ENCODE measurements at regions not wholly inside any gene's neighbourhood (a gene's known extent, or its start where the extent isn't known, plus 50 kb on each side); places are given as distances from the start of the nearest gene placed in this dataset.

DNA sequence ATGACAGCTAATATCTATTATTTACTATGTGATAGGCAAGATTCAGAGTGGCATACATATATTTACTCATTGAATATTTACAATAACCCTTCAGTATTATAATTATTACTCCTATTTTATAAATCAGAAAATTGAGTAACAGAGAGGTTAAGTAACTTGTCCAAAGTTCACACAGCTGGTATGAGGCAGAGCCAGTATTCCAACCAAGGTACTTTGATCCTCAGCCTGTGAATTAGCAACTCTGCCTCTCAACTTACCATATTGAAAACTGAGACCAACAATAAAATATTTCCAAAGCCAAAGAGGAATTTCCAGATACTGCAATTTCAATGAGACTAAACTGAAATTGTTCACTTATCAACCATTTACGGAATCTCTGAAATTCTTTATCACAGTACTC is 67.9 kb upstream of the TSLP start:
- DNase-seq, result no peak

- DNase-seq, result no peak
Observed at GRCh38 chr5:111004291-111004690, 67.2 kb upstream of the TSLP start.

GRCh38 chr5:111010783-111011182 is 60.7 kb upstream of the TSLP start:
- DNase-seq, result no peak

GRCh38 chr5:111013011-111013410 is 58.5 kb upstream of the TSLP start:
- no peak for DNase-seq

DNA sequence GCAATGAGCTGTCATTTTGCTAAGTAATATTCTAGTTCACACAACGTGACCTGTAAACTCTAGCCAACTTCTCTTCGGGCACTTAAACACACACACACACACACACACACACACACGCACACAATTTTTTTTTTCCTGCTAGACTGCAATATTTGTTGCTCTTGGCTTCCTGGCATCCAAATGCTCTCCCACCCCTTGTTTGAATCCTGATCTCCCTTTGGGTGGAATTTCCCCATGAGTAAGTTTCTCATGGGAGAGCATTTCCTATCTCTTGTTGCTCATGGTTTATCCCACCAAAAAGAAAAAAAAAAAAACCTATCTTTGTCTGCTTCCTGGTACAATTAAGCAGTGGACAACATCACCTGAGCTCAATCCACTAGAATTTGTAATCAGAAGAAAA is 54.7 kb upstream of the TSLP start:
- DNase-seq, result no peak

DNA sequence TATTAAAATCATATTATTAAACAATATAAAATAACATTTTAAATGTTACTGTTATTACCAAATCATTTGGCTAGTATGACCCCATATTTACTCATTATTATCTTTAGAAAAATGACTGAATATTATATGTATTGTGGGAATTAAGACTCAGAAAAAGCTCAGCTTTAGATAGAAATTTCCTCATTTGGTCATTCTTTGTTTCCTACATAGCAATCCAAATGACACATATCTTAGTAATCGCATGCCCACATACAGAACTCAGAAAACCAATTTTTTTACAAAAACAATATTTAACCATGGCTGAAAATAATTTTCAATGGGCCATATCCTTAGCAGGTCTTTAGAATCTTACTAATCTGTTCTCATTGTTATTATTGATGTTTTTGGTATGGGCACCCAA is 53.8 kb upstream of the TSLP start:
- DNase-seq, result no peak
